HG03196 (cell line): ENCODE measurements at regions not wholly inside any gene's neighbourhood (a gene's known extent, or its start where the extent isn't known, plus 50 kb on each side); places are given as distances from the start of the nearest gene placed in this dataset.

Experiments
- ATAC-seq: cut with Tn5 transposase; IDR thresholded peaks from one replicate; pipeline ENCODE4 v1.9.1; 2021; ENCODE audit not compliant: unreplicated experiment

DNA sequence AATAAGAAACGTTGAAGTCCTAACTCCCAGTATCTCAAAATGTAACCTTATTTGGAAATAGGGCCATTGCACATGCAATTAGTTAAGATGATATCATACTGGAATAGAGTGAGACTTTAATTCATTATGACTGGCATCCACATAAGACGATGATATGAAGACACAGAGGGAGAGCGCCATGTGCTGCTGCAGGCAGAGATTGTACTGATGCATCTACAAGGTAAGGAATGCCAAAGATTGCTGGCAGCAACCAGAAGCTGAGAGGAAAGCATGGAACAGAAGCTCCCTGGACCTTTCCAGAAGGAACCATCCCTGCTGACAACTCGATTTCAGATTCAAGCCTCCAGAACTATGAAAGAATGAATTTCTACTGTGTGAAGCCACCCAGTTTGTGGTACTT lies 697.0 kb upstream of the INTU start:
- ATAC-seq = no peak

GRCh38 chr4:126937342-126937741 lies 695.4 kb upstream of the INTU start:
- no peak for ATAC-seq

GRCh38 chr4:126937846-126938422 lies 694.8 kb upstream of the INTU start:
- no peak for ATAC-seq

DNA sequence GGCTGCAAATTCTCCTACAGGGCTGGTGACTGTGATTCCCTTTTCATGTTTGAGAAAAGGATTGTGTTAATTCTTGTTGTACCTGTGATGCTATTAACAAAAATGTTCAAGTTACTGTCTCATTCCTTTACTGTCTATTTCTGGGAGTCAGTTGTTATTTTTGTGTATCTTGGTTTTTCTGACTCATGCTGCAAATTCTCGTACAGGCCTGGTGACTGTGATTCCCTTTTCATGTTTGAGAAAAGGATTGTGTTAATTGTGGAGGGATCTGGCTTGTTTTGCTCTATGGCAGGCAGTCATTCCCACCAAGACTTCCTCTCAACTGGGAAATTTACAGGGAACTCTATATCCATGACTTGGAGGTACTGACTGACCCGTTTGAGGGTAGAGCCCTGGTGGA lies 693.4 kb upstream of the INTU start:
- ATAC-seq = no peak

GRCh38 chr4:126947536-126947935 lies 685.2 kb upstream of the INTU start:
- ATAC-seq = no peak

DNA sequence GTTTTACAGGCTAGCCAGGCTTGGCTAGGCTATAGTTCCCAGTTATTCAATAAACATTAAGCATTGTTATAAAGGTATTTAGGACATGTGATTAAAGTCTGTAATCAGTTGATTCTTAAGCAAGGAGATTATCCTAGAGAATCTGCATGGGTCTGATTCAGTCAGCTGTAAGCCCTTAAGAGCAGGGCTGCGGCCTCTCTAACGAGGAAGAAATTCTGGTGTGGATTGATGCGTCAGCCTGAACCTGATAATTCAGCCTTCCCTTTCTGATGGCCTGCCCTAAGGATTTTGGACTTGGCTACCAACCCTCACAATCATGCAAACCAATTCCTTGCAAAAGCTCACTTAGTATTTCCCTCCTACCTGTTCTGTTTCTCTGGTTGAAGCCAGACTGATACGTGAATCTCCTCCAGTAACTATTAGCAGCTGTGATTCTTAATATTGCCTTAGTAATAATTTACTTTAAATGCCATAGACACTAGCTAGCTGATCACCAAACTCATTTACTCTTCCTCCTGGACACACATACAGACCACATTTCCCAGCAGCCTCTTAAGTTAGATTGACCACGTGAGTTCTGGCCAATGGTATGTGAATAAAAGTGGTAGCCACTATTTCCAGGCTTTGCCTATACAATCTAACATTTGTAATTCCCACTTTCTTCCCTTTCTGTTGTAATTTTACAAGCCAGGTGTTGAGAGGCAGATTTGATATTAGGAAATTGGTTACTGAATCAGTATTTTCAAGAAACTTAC lies 678.0 kb upstream of the INTU start:
- no peak for ATAC-seq

GRCh38 chr4:126955292-126956183 lies 677.2 kb upstream of the INTU start:
- ATAC-seq = no peak

- no peak for ATAC-seq
Observed at GRCh38 chr4:126956184-126956897, 676.4 kb upstream of the INTU start.

DNA sequence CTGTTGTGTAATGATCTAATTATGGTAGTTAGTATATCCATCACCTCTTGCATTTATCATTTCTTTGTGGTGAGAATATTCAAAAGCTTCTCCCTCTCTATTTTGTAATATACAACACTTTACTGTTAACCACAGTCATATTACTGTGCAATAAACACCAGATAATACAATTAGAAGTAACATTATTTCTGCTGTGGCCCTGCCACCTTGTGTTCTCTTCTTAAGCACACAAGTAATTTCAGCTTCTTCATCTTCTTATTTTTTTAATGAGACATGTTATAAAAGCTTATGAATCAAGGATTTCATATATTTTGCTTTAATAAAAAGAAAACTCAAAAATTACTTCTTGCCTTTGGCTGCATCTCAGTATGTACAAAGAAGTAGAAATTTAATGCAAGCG lies 675.2 kb upstream of the INTU start:
- no peak for ATAC-seq

- no peak for ATAC-seq
Observed at GRCh38 chr4:126957987-126958386, 674.8 kb upstream of the INTU start.

- no peak for ATAC-seq
Observed at GRCh38 chr4:126958482-126958881, 674.3 kb upstream of the INTU start.

- ATAC-seq = no peak
Observed at GRCh38 chr4:126959056-126959745, 673.6 kb upstream of the INTU start.

DNA sequence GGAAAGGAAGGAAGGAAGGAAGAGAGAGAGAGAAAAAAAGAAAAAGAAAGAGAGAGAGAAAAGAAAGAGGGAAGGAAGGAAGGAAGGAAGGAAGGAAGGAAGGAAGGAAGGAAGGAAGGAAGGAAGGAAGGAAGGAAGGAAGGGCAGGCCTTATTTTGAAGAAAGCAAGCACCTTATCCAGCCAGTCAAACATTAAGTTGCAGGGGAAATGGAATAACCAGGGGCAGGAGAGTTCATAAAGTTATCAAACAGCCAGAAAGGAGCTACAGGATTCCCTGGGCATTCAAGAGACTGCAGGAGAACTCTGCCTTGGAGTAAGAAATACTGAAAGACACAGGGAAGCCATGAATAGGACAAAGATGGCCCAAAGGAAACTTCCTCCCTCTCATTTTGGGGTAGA lies 672.0 kb upstream of the INTU start:
- ATAC-seq = no peak

- ATAC-seq = no peak
Observed at GRCh38 chr4:126961661-126962060, 671.1 kb upstream of the INTU start.

GRCh38 chr4:126965877-126966276 lies 666.9 kb upstream of the INTU start:
- no peak for ATAC-seq

- no peak for ATAC-seq
Observed at GRCh38 chr4:126969360-126970235, 663.2 kb upstream of the INTU start.

DNA sequence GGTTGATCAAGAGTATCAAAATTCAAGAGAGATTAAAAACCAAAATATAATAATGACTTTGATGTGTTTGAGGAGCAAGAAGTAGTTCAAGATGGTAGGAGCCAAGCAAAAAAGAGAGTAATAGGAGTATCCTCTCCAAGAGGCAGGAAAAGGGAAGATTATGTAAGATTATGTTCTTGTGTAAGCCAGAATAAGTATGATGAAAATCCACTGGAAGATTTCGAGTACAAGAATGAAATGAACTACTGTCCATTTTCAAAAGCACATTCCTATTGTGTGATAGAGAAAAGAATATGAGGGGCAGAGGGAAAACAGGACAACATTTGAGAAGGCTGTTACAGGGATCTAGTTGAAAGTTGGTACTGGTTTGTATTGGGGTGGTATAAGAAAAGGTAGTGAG lies 659.6 kb upstream of the INTU start:
- no peak for ATAC-seq

GRCh38 chr4:126976850-126977632 lies 655.7 kb upstream of the INTU start:
- no peak for ATAC-seq

DNA sequence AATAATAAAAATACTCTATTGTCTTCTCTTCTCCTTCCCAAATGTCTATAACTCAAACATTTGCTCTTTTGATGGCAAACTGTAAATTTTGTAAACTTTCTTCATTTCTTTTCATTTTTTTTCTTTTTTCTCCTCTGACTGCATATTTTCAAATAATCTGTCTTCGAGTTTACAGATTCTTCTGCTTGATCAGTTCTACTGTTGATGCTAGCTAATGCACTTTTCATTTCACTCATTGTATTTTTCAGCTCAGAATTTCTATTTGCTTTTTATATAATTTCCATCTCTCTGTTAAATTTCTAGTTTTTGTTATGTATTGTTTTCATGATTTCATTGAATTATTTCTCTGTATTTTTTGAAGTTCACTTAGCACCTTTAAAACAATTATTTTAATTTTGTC lies 646.8 kb upstream of the INTU start:
- ATAC-seq = no peak
